SHP77 (cell line): ENCODE measurements at regions not wholly inside any gene's neighbourhood (a gene's known extent, or its start where the extent isn't known, plus 50 kb on each side); places are given as distances from the start of the nearest gene placed in this dataset.

ENCODE experiments used
- DNase-seq, 2 experiments: peaks; one replicate each; lab custom pipeline; 2025; lab: John Stamatoyannopoulos, UW

- no peak for DNase-seq
Measured at GRCh38 chr2:129645335-129645734, 334.1 kb upstream of the RAB6C start.

- no peak for DNase-seq
Measured at GRCh38 chr2:129646107-129646506, 333.4 kb upstream of the RAB6C start.

GRCh38 chr2:129653246-129653645 lies 326.2 kb upstream of the RAB6C start:
- no peak for DNase-seq

- DNase-seq: no peak
Measured at GRCh38 chr2:129654331-129654730, 325.1 kb upstream of the RAB6C start.

- DNase-seq: no peak
Measured at GRCh38 chr2:129656081-129656598, 323.3 kb upstream of the RAB6C start.

GRCh38 chr2:129658430-129658829 lies 321.0 kb upstream of the RAB6C start:
- no peak for DNase-seq

GRCh38 chr2:129661935-129662334 lies 317.5 kb upstream of the RAB6C start:
- no peak for DNase-seq

- DNase-seq: no peak
Measured at GRCh38 chr2:129667577-129667976, 311.9 kb upstream of the RAB6C start.

- DNase-seq: no peak
Measured at GRCh38 chr2:129672521-129672920, 306.9 kb upstream of the RAB6C start.

GRCh38 chr2:129673234-129673633 lies 306.2 kb upstream of the RAB6C start:
- DNase-seq: no peak

GRCh38 chr2:129673847-129674711 lies 305.4 kb upstream of the RAB6C start:
- DNase-seq: no peak

- no peak for DNase-seq
Measured at GRCh38 chr2:129678751-129679150, 300.7 kb upstream of the RAB6C start.

- DNase-seq: no peak
Measured at GRCh38 chr2:129681788-129682187, 297.7 kb upstream of the RAB6C start.

GRCh38 chr2:129689653-129690448 lies 289.6 kb upstream of the RAB6C start:
- no peak for DNase-seq

- no peak for DNase-seq
Measured at GRCh38 chr2:129695496-129695895, 284.0 kb upstream of the RAB6C start.

- DNase-seq: no peak
Measured at GRCh38 chr2:129698593-129698992, 280.9 kb upstream of the RAB6C start.

- DNase-seq: no peak
Measured at GRCh38 chr2:129699781-129700573, 279.5 kb upstream of the RAB6C start.

GRCh38 chr2:129702416-129703176 lies 276.9 kb upstream of the RAB6C start:
- no peak for DNase-seq

GRCh38 chr2:129705085-129705484 lies 274.4 kb upstream of the RAB6C start:
- DNase-seq: no peak

- DNase-seq: no peak
Measured at GRCh38 chr2:129707800-129708199, 271.7 kb upstream of the RAB6C start.

- peak in 1 of 2 experiments; percentile 12 for DNase-seq
Measured at GRCh38 chr2:129708221-129708967, 271.1 kb upstream of the RAB6C start.
